Trophoblast cell (in vitro differentiated cells and primary cell): ENCODE measurements at regions not wholly inside any gene's neighbourhood (a gene's known extent, or its start where the extent isn't known, plus 50 kb on each side); places are given as distances from the start of the nearest gene placed in this dataset.

ENCODE experiments used
- DNase-seq, 2 donors: peaks; one replicate each; pipeline ENCODE4 v3.0.0-alpha.2; 2016
- H2AFZ ChIP-seq: 2 replicates; pipeline ENCODE4 v1.6.1; 2013; ENCODE audit warnings: low read length, moderate library complexity, mild to moderate bottlenecking; ENCODE audit not compliant: insufficient read depth, poor library complexity
- H2AK5ac ChIP-seq: 2 replicates; pipeline ENCODE4 v1.6.1; 2013; ENCODE audit warnings: mild to moderate bottlenecking, low read length
- H2BK120ac ChIP-seq: 2 replicates; pipeline ENCODE4 v1.6.1; 2013; ENCODE audit warnings: low read length, mild to moderate bottlenecking, moderate library complexity; ENCODE audit not compliant: insufficient read depth, poor library complexity
- H2BK12ac ChIP-seq: 2 replicates; pipeline ENCODE4 v1.6.1; 2013; ENCODE audit warnings: mild to moderate bottlenecking, low read length, moderate library complexity
- H2BK5ac ChIP-seq: 2 replicates; pipeline ENCODE4 v1.6.1; 2013; ENCODE audit warnings: low read length, low read depth, moderate library complexity, mild to moderate bottlenecking; ENCODE audit not compliant: poor library complexity
- H3K14ac ChIP-seq: 2 replicates; pipeline ENCODE4 v1.6.1; 2013; ENCODE audit warnings: mild to moderate bottlenecking, low read length
- H3K18ac ChIP-seq: 2 replicates; pipeline ENCODE4 v1.6.1; 2013; ENCODE audit warnings: mild to moderate bottlenecking, low read length
- H3K23ac ChIP-seq: 2 replicates; pipeline ENCODE4 v1.6.1; 2013; ENCODE audit warnings: low read length
- H3K27ac ChIP-seq: 2 replicates; pipeline ENCODE4 v1.5.1; 2013; ENCODE audit warnings: low read depth, mild to moderate bottlenecking, inconsistent platforms, low read length, moderate library complexity
- H3K27me3 ChIP-seq: 2 replicates; pipeline ENCODE4 v1.6.1; 2013; ENCODE audit warnings: inconsistent platforms, mild to moderate bottlenecking, low read length, moderate library complexity; ENCODE audit not compliant: insufficient read depth
- H3K36me3 ChIP-seq, 2 experiments: 1 replicate in 1 of 2; 2 replicates in 1 of 2; pipeline ENCODE4 v1.6.1; 2013; ENCODE audit warnings: low read length in 2 of 2, mild to moderate bottlenecking in 2 of 2, moderate library complexity in 1 of 2; ENCODE audit not compliant: insufficient read depth in 2 of 2, control insufficient read depth in 1 of 2
- H3K4ac ChIP-seq: 2 replicates; pipeline ENCODE4 v1.6.1; 2013; ENCODE audit warnings: low read depth, mild to moderate bottlenecking, low read length, moderate library complexity
- H3K4me1 ChIP-seq, 2 experiments: 1 replicate in 1 of 2; 2 replicates in 1 of 2; pipeline ENCODE4 v1.6.1; 2013; ENCODE audit warnings: low read length in 2 of 2, mild to moderate bottlenecking in 2 of 2, moderate library complexity in 1 of 2; ENCODE audit not compliant: insufficient read depth in 2 of 2, control insufficient read depth in 1 of 2
- H3K4me2 ChIP-seq: 2 replicates; pipeline ENCODE4 v1.6.1; 2013; ENCODE audit warnings: inconsistent platforms, mild to moderate bottlenecking, low read length, moderate library complexity
- H3K4me3 ChIP-seq: 2 replicates; pipeline ENCODE4 v1.5.1; 2013; ENCODE audit warnings: mild to moderate bottlenecking, low read depth, low read length, inconsistent platforms
- H3K79me1 ChIP-seq: one replicate; pipeline ENCODE4 v1.6.1; 2013; ENCODE audit warnings: low read length
- H3K79me2 ChIP-seq: 2 replicates; pipeline ENCODE4 v1.6.1; 2013; ENCODE audit warnings: low read length, mild to moderate bottlenecking; ENCODE audit not compliant: control insufficient read depth, insufficient read depth, poor library complexity
- H3K9ac ChIP-seq: 2 replicates; pipeline ENCODE4 v1.6.1; 2013; ENCODE audit warnings: mild to moderate bottlenecking, low read length
- H3K9me3 ChIP-seq: 2 replicates; pipeline ENCODE4 v1.6.1; 2013; ENCODE audit warnings: low read depth, mild to moderate bottlenecking, control low read depth, inconsistent platforms, low read length; ENCODE audit not compliant: insufficient read depth
- H4K12ac ChIP-seq: 2 replicates; pipeline ENCODE4 v1.6.1; 2013; ENCODE audit warnings: low read depth, mild to moderate bottlenecking, low read length, moderate library complexity
- H4K8ac ChIP-seq: 2 replicates; pipeline ENCODE4 v1.6.1; 2013; ENCODE audit warnings: low read depth, mild to moderate bottlenecking, low read length, moderate library complexity
- H4K91ac ChIP-seq: one replicate; pipeline ENCODE4 v1.6.1; 2013; ENCODE audit warnings: low read depth, mild to moderate bottlenecking, low read length, moderate library complexity
- WGBS: extraction: QIAGEN DNeasy Blood & Tissue Kit; methylation state at CpG from one replicate; pipeline ENCODE4 v1.1.7; 2013; ENCODE audit warnings: missing lambda C conversion rate; ENCODE audit not compliant: insufficient read length, insufficient coverage; ENCODE audit errors: extremely low coverage; 5-methylcytosine and 5-hydroxymethylcytosine counted together

DNA sequence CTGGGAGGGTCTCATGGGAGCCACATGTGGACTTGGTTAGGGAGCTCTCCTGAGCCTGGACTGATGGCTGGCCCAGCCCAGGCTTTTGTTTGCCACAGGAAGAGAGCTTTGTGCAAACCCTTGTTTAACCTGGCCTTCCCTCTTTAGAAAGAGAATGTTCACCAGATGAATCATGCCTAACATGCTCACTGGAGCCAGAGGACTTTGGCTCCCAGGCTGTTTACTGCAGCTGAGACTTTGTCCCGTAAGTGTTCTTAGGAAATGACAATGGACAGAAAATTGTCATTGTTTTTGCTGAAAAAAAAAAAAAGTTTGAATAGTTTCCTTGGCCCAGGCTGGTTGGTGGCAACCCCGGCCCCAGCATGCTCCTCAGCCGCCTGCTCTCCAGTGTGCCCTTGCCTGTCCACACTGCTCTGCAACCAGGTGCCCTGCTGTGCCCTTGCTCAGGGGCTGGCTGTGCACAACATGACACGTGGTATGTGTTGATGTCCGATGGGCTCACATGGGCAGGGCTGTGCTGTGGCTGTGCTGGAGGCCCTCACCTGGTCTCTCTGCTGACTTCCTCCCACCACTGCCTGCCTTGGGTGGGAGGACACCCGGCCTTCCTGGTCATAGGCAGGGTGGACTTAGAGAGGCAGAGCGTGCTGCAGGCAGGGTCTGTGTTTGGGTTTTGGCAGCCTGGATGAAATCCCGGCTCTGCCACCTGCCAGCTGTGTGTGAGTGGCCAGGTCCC, 215.3 kb upstream of the ZNF32 start:
- no peak overlapping the region for H3K4ac ChIP-seq

DNA sequence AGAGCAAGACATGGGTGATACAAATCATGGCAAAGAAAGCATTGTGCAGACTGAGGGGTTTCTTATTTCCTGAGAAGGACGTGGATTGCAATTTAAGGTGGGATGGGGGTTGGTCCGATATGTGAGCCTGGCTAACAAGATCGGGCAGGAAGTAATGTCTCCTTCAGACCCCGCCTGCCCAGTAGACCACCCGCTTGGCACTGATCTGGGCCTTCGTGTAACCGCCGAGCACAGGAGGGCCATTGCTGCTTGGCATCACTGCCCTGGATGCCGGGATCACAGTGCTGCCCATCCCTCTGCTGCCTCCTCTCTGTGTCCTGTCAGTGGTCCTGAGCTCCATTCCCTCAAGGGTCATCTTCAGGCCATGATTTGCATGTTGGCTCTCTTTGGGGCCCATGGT, 214.6 kb upstream of the ZNF32 start:
- Histone ChIP-seq H3K27me3 (no peaks in the 10 kb centered on the region), H2AFZ (no peak overlapping the region), H4K12ac (no peak overlapping the region), H3K4me2 (no peak overlapping the region), H3K4ac (no peak overlapping the region), H2BK120ac (no peak overlapping the region), H2AK5ac (peak overlapping the region; percentile 36), H3K79me2 (no peaks in the 10 kb centered on the region), H2BK12ac (peak overlapping the region; percentile 54), H3K14ac (peak overlapping the region; percentile 49), H3K4me1 (peaks cover 0 to 4% of the 10 kb centered on the region in 2 experiments), H3K27ac (no peak overlapping the region), H4K91ac (peak overlapping the region; percentile 33), H4K8ac (no peak overlapping the region), H3K23ac (no peak overlapping the region), H3K9me3 (no peaks in the 10 kb centered on the region), H3K4me3 (no peak overlapping the region), H3K18ac (no peak overlapping the region), H3K36me3 (no peaks in the 10 kb centered on the region), H3K9ac (no peak overlapping the region), H3K79me1 (no peaks in the 10 kb centered on the region), H2BK5ac (no peak overlapping the region)
- no CpG with 5 or more reads among the region's 9 CpGs for WGBS
- DNase-seq = no peak

More for the DNA sequence above, 215.3 kb upstream of the ZNF32 start:
- H4K91ac ChIP-seq = no peak overlapping the region
- H3K9ac ChIP-seq = no peak overlapping the region
- no peak overlapping the region for H4K12ac ChIP-seq
- H3K9me3 ChIP-seq = no peaks in the 10 kb centered on the region
- peak overlapping the region; percentile 2 for H2AFZ ChIP-seq
- H3K4me2 ChIP-seq = no peak overlapping the region
- no peak for DNase-seq
- no peak overlapping the region for H2BK5ac ChIP-seq
- no peak overlapping the region for H3K4me3 ChIP-seq
- no peak overlapping the region for H2AK5ac ChIP-seq
- H3K27ac ChIP-seq = no peak overlapping the region
- no peaks in the 10 kb centered on the region for H3K27me3 ChIP-seq
- WGBS = no CpG with 5 or more reads among the region's 8 CpGs
- H3K14ac ChIP-seq = peak overlapping the region; percentile 22
- H3K18ac ChIP-seq = no peak overlapping the region
- H3K79me1 ChIP-seq = no peaks in the 10 kb centered on the region
- H3K23ac ChIP-seq = no peak overlapping the region
- no peak overlapping the region for H2BK120ac ChIP-seq
- H3K36me3 ChIP-seq = no peaks in the 10 kb centered on the region
- H2BK12ac ChIP-seq = no peak overlapping the region
- no peaks in the 10 kb centered on the region for H3K79me2 ChIP-seq
- no peak overlapping the region for H4K8ac ChIP-seq
- H3K4me1 ChIP-seq = peaks cover 2 to 4% of the 10 kb centered on the region in 2 experiments

GRCh38 chr10:43862756-43863155, 214.1 kb upstream of the ZNF32 start:
- no peak overlapping the region for H3K4me3 ChIP-seq
- no peak overlapping the region for H3K9ac ChIP-seq
- no peak overlapping the region for H4K8ac ChIP-seq
- H3K4ac ChIP-seq = no peak overlapping the region
- H4K91ac ChIP-seq = no peak overlapping the region
- DNase-seq = no peak
- no peak overlapping the region for H3K4me2 ChIP-seq
- H3K79me1 ChIP-seq = no peaks in the 10 kb centered on the region
- no peak overlapping the region for H2BK5ac ChIP-seq
- H3K27me3 ChIP-seq = no peaks in the 10 kb centered on the region
- peaks cover 0 to 4% of the 10 kb centered on the region in 2 experiments for H3K4me1 ChIP-seq
- H3K36me3 ChIP-seq = no peaks in the 10 kb centered on the region
- H3K23ac ChIP-seq = no peak overlapping the region
- no peak overlapping the region for H3K18ac ChIP-seq
- no peak overlapping the region for H2AK5ac ChIP-seq
- no peak overlapping the region for H3K14ac ChIP-seq
- no peak overlapping the region for H2BK120ac ChIP-seq
- H3K9me3 ChIP-seq = no peaks in the 10 kb centered on the region
- H4K12ac ChIP-seq = no peak overlapping the region
- H2AFZ ChIP-seq = no peak overlapping the region
- no peak overlapping the region for H2BK12ac ChIP-seq
- H3K79me2 ChIP-seq = no peaks in the 10 kb centered on the region
- no CpG with 5 or more reads among the region's 5 CpGs for WGBS
- no peak overlapping the region for H3K27ac ChIP-seq

- Histone ChIP-seq H3K27me3 (no peaks in the 10 kb centered on the region), H2AFZ (no peak overlapping the region), H3K27ac (no peak overlapping the region), H2BK12ac (no peak overlapping the region), H3K4ac (no peak overlapping the region), H3K14ac (no peak overlapping the region), H3K4me1 (peaks cover 1 to 6% of the 10 kb centered on the region in 2 experiments), H3K79me2 (peaks cover under 1% of the 10 kb centered on the region), H2BK5ac (no peak overlapping the region), H2AK5ac (no peak overlapping the region), H4K8ac (no peak overlapping the region), H4K91ac (no peak overlapping the region), H3K79me1 (peaks cover 1% of the 10 kb centered on the region), H3K36me3 (no peaks in the 10 kb centered on the region), H4K12ac (no peak overlapping the region), H3K23ac (no peak overlapping the region), H3K4me3 (no peak overlapping the region), H3K9me3 (no peaks in the 10 kb centered on the region), H3K9ac (no peak overlapping the region), H3K4me2 (no peak overlapping the region), H2BK120ac (no peak overlapping the region), H3K18ac (no peak overlapping the region)
- peak in 1 of 2 donors; percentile 31 for DNase-seq
- WGBS = no CpG with 5 or more reads among the region's 3 CpGs
Observed at GRCh38 chr10:43861966-43862751, 213.5 kb upstream of the ZNF32 start.
